ENCODE measurements at regions not wholly inside any gene's neighbourhood (a gene's known extent, or its start where the extent isn't known, plus 50 kb on each side); places are given as distances from the start of the nearest gene placed in this dataset.
A peak's percentile ranks its signal among the peaks of the same experiment; 100 is the strongest.

DNA sequence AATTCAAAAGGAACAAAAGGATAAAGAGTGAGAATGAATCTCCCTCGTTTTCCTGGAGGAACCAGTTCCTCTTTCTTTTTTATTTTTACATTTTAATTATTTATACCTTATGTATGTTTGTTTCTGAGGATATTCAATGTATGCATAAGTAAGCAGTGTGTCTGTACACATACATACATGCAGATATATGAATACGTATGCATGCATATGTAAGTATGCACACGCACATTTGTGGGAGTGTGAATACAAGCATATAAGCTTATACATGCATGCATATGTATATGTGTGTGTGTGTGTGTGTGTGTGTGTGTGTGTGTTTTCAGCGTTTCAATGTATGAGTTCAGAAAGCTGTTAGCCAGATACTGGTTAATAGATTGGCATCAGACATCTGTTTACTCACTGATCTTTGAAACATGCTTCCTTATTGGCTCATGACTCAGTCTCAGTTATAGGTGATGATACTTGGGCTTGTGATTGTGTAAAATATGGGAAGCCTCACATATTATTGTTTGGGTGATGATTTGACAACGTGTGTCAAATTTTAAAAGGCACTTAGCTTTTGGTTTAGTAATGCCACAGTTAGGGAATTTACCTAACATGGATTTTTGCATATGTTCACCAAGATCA, 279.7 kb upstream of the TRIB2 start:
- ChIA-PET CTCF (interaction anchor here (0.7 kb wide), 1 partner anchor 106 kb away, joined by 4 read pairs; no protein-coding TSS in a partner anchor), POLR2A (no interaction called here)
- Histone ChIP-seq H3K27me3 (ENCODE audit: control insufficient read depth, insufficient read depth, low read length) (no peaks in the 10 kb centered on the region), H3K9me3 (ENCODE audit: control insufficient read depth, insufficient read depth, low read depth, low read length) (no peaks in the 10 kb centered on the region), H3K4me1 (ENCODE audit: control insufficient read depth, insufficient read depth, low read length) (no peaks in the 10 kb centered on the region; the same call in 1 of the 2 replicates), H3K4me3 (ENCODE audit: low read depth in 2 of 2, low read length in 2 of 2) (no peak overlapping the region), H3K27ac (ENCODE audit: low read length) (no peak overlapping the region), H3K36me3 (ENCODE audit: control insufficient read depth, insufficient read depth, low read length) (no peaks in the 10 kb centered on the region)
- no peak for ATAC-seq
- intact Hi-C loops (cut with micrococcal nuclease; ENCODE audit: unreplicated experiment) (no loop called here), in situ Hi-C loops (cut with HindIII; ENCODE audit: low pct_unique_long_range_greater_than_20kb, low sequenced_read_pairs) (no loop called here)
- DNase-seq (ENCODE audit: low read depth, low spot score) = no peak
- BruUV-seq (replicated peaks) = no TSS peak
- no peak for TF ChIP-seq POLR2AphosphoS5 (IDR thresholded peaks at IDR 0.05; ENCODE audit: low read depth, low read length)
- TF ChIP-seq, protein P1, sequence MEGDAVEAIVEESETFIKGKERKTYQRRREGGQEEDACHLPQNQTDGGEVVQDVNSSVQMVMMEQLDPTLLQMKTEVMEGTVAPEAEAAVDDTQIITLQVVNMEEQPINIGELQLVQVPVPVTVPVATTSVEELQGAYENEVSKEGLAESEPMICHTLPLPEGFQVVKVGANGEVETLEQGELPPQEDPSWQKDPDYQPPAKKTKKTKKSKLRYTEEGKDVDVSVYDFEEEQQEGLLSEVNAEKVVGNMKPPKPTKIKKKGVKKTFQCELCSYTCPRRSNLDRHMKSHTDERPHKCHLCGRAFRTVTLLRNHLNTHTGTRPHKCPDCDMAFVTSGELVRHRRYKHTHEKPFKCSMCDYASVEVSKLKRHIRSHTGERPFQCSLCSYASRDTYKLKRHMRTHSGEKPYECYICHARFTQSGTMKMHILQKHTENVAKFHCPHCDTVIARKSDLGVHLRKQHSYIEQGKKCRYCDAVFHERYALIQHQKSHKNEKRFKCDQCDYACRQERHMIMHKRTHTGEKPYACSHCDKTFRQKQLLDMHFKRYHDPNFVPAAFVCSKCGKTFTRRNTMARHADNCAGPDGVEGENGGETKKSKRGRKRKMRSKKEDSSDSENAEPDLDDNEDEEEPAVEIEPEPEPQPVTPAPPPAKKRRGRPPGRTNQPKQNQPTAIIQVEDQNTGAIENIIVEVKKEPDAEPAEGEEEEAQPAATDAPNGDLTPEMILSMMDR (IDR thresholded peaks at IDR 0.05) = no peak
- no peak for TF ChIP-seq SIN3A (IDR thresholded peaks at IDR 0.05; ENCODE audit: borderline replicate concordance, insufficient read depth, low read depth, low read length)
- no peak for TF ChIP-seq TCF7L2 (IDR thresholded peaks at IDR 0.05; ENCODE audit: low read depth, low read length)
- TF ChIP-seq, protein P2, sequence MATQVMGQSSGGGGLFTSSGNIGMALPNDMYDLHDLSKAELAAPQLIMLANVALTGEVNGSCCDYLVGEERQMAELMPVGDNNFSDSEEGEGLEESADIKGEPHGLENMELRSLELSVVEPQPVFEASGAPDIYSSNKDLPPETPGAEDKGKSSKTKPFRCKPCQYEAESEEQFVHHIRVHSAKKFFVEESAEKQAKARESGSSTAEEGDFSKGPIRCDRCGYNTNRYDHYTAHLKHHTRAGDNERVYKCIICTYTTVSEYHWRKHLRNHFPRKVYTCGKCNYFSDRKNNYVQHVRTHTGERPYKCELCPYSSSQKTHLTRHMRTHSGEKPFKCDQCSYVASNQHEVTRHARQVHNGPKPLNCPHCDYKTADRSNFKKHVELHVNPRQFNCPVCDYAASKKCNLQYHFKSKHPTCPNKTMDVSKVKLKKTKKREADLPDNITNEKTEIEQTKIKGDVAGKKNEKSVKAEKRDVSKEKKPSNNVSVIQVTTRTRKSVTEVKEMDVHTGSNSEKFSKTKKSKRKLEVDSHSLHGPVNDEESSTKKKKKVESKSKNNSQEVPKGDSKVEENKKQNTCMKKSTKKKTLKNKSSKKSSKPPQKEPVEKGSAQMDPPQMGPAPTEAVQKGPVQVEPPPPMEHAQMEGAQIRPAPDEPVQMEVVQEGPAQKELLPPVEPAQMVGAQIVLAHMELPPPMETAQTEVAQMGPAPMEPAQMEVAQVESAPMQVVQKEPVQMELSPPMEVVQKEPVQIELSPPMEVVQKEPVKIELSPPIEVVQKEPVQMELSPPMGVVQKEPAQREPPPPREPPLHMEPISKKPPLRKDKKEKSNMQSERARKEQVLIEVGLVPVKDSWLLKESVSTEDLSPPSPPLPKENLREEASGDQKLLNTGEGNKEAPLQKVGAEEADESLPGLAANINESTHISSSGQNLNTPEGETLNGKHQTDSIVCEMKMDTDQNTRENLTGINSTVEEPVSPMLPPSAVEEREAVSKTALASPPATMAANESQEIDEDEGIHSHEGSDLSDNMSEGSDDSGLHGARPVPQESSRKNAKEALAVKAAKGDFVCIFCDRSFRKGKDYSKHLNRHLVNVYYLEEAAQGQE (IDR thresholded peaks at IDR 0.05; ENCODE audit: insufficient read depth in 1 of 2, low read depth in 2 of 2, low read length in 1 of 2) = no peak

DNA sequence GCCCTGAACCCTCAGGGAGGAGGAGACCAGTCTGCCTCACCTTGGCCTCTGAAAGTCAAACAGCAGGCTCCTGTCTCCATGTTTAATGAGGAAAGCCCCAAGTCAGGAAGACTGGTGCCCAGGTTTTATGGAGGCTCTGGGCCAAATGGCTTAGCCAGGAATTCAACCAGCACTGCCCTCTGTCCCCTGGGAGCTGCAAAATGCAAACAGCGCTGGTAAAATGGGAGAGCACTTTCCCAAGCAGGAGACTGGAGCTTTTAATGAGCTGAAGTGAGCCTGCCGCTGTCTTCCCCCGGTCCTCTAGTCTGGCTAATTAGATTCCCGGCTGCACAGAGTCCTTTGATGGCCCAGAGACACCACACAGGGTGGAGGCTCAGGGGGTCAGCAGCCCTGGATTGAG, 276.0 kb upstream of the TRIB2 start:
- Histone ChIP-seq H3K4me3 (ENCODE audit: low read depth in 2 of 2, low read length in 2 of 2) (no peak overlapping the region), H3K9me3 (ENCODE audit: control insufficient read depth, insufficient read depth, low read depth, low read length) (no peaks in the 10 kb centered on the region), H3K27ac (ENCODE audit: low read length) (no peak overlapping the region), H3K4me1 (ENCODE audit: control insufficient read depth, insufficient read depth, low read length) (no peaks in the 10 kb centered on the region; the same call in 1 of the 2 replicates), H3K27me3 (ENCODE audit: control insufficient read depth, insufficient read depth, low read length) (no peaks in the 10 kb centered on the region), H3K36me3 (ENCODE audit: control insufficient read depth, insufficient read depth, low read length) (no peaks in the 10 kb centered on the region)
- DNase-seq (ENCODE audit: low read depth, low spot score) = no peak
- in situ Hi-C loops (cut with HindIII; ENCODE audit: low pct_unique_long_range_greater_than_20kb, low sequenced_read_pairs) (no loop called here), intact Hi-C loops (cut with micrococcal nuclease; ENCODE audit: unreplicated experiment) (no loop called here)
- POLR2A ChIA-PET = no interaction called here
- ATAC-seq = no peak
- no TSS peak for BruUV-seq (replicated peaks)
- CTCF ChIA-PET = no interaction called here
- TF ChIP-seq SIN3A (IDR thresholded peaks at IDR 0.05; ENCODE audit: borderline replicate concordance, insufficient read depth, low read depth, low read length) = no peak

DNA sequence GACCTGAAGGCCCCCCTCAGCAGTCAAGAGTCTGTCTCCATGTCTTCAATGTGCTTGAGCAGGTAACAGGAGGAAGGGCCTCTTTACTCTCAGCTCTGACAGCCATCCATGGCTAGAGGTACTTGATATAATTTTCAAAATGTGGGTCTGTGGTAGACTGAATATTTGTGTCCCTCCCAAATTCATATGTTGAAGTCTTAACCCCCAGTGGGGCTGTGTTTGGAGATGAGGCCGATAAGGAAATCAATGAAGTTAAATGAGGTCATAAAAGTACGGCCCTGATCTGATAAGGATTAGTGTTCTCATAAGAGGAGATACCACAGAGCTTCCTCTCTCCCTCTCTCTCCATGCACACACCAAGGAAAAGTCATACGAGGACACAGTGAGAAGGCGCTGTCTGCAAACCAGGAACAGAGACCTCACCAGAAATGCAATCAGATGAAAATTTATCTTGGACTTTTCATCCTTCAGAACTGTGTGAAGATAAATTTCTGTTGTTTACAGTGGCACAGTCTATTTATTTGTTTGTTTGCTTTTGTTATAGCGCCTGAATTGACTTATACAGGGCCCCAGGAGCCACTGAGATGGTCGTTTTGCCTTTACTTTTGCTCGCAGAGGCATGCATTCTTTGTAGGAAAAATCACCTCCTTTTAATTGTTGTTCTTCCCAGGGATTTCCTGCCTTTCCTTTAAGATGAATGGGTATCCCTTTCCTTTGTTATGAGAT, 274.8 kb upstream of the TRIB2 start:
- ChIA-PET POLR2A (no interaction called here), CTCF (no interaction called here)
- Histone ChIP-seq H3K27me3 (ENCODE audit: control insufficient read depth, insufficient read depth, low read length) (no peaks in the 10 kb centered on the region), H3K36me3 (ENCODE audit: control insufficient read depth, insufficient read depth, low read length) (no peaks in the 10 kb centered on the region), H3K4me1 (ENCODE audit: control insufficient read depth, insufficient read depth, low read length) (no peaks in the 10 kb centered on the region; the same call in 1 of the 2 replicates), H3K9me3 (ENCODE audit: control insufficient read depth, insufficient read depth, low read depth, low read length) (no peaks in the 10 kb centered on the region), H3K4me3 (ENCODE audit: low read depth in 2 of 2, low read length in 2 of 2) (no peak overlapping the region), H3K27ac (ENCODE audit: low read length) (peak overlapping the region; percentile 25; the same call in 1 of the 2 replicates)
- intact Hi-C loops (cut with micrococcal nuclease; ENCODE audit: unreplicated experiment) = no loop called here
- in situ Hi-C loops (cut with HindIII; ENCODE audit: low pct_unique_long_range_greater_than_20kb, low sequenced_read_pairs) = no loop called here
- no peak for ATAC-seq
- no peak for DNase-seq (ENCODE audit: low read depth, low spot score)
- no TSS peak for BruUV-seq (replicated peaks)
- TF ChIP-seq POLR2AphosphoS5 (IDR thresholded peaks at IDR 0.05; ENCODE audit: low read depth, low read length) (no peak), TCF7L2 (IDR thresholded peaks at IDR 0.05; ENCODE audit: low read depth, low read length) (no peak), SIN3A (IDR thresholded peaks at IDR 0.05; ENCODE audit: borderline replicate concordance, insufficient read depth, low read depth, low read length) (no peak)
- TF ChIP-seq, protein P1 (IDR thresholded peaks at IDR 0.05) = no peak
- TF ChIP-seq, protein P2 (IDR thresholded peaks at IDR 0.05; ENCODE audit: insufficient read depth in 1 of 2, low read depth in 2 of 2, low read length in 1 of 2) = no peak

Measured in Panc1 (cell line).